ENCODE measurements at regions not wholly inside any gene's neighbourhood (a gene's known extent, or its start where the extent isn't known, plus 50 kb on each side); places are given as distances from the start of the nearest gene placed in this dataset.
"Not testable (repeated sequence)": the region's sequence is repeated elsewhere in the genome, so short reads cannot be mapped to it uniquely, and the experiment has no call there.

GRCh38 chr9:90981726-90982125, 180.1 kb downstream of the SYK start:
- DNase-seq: no peak

GRCh38 chr9:90983394-90983793, 181.8 kb downstream of the SYK start:
- no peak for DNase-seq

GRCh38 chr9:90985631-90986030, 184.0 kb downstream of the SYK start:
- no peak for DNase-seq

DNA sequence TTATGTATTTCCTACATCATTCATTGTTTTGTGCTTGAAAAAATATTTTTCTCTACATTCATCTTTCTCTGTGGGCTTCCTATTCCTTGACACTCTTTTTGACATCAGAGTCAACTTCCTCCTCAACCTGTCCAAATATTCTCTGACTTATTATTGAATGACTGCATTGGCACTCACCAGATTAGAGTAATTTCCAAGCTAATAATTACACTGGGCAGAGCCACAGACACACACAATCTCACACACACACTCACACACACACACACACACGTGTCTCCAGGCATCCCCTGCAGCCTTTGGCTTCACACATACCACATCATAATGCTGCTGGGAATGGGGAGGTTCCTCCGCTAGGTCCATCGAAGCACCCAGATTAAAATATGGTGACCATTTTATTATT, 184.5 kb downstream of the SYK start:
- DNase-seq: no peak

DNA sequence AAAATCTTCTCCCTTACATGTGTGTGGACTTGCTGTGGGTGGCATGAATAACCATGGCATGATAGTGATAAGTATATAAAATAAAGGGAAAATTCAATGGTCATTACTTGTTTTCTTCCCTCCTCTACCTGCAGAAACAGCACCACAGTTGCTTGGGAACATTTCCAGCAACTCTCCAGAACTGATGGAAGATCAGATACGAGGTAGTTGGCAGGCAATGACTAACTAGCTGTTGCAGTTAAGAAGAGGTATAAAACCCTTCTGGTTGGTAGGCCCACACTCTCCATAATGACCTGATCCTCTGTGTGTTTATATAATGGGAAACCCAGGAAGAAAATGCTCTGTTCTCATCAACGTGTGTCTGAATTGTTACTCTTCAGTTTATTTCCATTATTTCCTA, 185.9 kb downstream of the SYK start:
- no peak for DNase-seq

GRCh38 chr9:90988318-90988717, 186.7 kb downstream of the SYK start:
- DNase-seq: no peak

DNA sequence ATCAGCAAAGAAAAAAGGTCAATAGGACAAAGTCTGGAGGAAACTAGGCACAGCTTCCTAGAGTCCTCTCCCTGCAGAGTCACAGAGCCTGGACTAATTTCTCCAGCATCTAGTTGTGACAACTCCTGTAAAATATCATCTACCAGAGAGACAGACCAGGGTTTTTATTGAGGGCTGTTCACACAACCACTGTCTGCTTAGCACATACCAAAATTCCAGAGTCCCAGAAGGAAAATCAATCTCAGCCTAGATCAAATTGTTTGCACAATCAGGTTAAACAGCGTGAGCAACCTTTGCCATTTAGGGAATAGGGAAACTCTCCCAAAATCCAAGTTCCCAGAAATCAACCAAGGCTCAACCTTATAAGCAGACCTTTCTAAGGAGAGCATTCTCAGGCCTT, 190.3 kb downstream of the SYK start:
- DNase-seq: no peak

DNA sequence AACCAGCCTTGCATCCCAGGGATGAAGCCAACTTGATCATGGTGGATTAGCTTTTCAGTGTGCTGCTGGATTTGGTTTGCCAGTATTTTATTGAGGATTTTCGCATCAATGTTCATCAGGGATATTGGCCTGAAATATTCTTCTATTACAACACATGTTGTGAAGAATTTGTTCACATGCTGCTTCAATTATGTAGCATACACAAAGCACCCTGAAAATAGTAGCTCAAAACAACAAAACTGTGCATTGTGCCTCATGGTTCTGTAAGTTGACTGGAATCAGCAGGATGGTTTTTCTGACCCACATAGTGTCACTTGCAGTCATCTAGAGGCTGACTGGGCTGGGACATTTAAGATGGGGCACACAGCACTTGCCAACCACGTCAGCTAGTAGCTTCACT, 193.9 kb downstream of the SYK start:
- DNase-seq: no peak

GRCh38 chr9:90996154-90997065, 194.8 kb downstream of the SYK start:
- DNase-seq: no peak

DNA sequence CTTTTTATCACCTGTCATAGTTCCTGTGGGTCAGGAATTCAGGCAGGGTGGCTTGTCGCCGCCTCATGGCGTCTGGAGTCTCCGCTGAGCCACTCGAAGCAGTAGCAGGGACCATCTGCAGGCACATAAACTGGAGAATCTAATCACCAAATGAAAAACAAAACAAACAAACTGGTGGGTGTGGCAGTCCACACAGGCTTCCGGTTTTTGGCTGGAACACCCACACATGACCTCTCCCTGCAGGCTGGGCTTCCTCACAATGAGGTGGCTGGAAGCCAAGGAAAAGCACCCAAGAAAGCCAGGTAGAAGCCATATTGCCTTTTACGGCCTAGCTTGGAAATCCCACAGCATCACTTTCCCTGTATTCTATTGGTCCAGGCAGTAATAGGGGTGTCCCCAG, 197.0 kb downstream of the SYK start:
- DNase-seq: no peak

DNA sequence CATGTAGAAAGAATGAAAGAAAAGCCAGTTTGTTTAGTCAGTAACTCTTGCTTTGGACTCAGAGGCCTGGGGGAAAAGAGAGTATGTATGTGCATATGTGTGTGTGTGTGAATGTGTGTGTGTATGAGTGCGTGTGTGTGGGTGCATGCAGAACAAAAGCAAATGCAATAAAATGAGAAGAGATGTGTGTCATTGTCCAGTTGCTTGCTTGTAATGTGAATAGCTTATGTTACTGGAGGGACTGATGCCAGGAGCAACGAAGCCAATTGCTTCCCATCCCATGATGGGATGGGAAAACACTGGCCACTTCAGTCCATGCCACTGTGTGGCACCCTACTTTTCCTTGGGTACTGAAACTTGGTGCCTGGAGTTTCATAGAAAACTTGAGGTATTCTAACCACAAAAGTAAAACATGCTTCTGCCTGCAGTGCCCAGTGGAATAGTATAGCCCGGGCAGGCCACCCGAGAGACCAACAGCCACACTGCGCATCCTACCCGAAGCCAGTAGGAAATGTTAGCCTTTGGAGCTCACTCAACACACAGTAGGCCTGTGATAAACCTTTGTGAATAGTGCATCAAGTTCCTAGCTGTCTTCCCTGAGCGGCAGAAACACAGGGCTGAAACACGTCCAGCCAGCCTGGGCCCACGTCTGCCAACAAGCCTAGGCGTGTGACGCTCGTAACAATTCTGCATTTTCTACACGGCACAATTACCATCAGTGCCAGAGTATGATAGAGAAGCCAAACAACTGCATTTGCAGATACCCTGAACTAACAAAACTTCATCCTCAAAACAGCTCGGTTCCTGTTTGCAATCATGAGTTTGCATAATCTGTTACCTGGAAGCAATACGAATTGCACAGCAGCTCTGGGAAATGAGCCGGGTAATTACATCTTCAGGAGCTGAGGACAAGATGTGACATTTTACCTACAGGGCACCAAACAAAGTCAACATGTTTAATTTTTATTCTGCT, 198.1 kb downstream of the SYK start:
- DNase-seq: peak; percentile 16

DNA sequence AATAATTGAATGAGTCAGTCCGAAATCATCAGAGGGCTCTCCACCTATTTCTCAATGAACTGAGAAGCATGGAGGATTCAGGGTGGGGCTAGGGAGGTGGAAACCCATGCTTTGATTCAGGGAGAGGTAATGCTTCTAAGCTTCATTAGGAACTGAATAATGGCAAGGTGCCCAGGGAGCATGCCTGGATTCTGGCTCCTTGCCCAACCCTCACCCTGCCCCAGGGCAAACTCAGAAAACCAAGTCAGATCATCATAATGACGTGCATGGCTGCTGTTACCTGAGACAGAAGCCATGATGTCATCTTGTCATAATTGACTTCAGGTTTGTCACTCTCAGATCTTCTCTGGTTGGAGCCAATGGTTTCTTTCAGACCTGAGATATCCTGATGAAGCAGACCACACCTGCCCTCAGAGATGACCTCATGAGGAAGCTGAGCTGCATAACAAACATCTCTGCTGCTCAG, 199.6 kb downstream of the SYK start:
- peak; percentile 30 for DNase-seq

- no peak for DNase-seq
These were observed 202.9 kb downstream of the SYK start for GRCh38 chr9:91004484-91004883.

GRCh38 chr9:91004992-91005391, 203.4 kb downstream of the SYK start:
- no peak for DNase-seq

DNA sequence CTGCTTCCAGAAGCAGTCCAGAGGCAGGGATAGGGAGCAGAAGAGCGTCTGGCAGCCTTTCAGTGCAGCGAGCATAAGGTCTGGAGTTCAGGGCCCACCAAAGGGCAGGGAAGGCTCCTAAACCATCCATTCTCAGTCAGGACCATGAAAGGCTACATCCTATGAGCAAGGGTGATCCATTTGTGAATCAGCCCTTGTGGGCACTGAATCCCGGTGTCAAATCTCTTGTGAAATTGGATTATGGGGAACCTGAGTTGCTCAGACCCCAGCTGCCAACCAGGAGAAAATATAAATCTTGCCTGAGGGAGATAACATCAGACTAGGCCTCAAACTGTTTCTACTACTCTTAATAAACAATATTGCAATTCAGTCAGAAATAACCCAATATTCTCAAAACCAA, 204.4 kb downstream of the SYK start:
- no peak for DNase-seq

- no peak for DNase-seq
These were observed 206.9 kb downstream of the SYK start for GRCh38 chr9:91008568-91008967.

- DNase-seq: no peak
These were observed 210.3 kb downstream of the SYK start for GRCh38 chr9:91011891-91012290.

DNA sequence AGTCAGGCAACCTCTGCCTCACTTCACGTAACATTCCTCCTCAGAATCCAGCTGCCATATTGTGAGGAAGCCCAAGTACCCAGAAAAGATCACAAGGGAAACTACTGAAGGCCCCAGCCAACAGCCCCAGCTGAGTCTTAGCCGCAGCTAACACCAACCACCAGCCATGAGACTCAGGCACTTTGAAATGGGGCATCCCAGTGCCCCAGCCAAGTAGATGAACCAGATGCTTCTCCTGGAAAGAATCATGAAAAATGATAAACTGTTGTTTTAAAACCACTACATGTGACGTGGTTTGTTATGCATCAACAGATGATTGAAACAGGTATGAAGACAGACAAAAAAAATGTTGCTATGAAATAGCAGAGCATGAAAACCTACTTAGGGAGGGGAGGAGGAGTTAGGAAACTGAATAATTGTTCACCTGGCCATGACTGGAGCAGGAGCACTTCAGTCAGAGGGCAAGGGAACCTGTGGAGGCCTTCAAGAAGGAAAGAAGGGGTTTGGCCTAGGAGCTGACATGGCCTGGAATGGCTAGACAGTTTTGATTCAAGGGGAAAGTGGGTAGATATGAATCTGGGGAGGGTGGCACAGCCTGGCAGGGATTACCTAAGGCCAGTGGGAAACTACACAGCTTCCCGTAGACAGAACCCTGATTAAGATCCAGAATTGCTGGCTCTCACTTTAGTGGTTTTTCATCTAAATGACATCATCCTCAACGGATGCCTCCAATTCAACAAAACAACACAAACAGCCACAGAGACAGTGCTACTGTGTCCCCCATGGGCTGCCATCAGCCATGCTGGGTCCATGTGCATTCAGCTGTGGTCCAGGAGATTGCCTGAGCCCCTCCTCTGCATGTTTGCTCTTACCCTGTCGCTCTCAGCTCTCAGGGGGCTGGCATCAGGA, 211.6 kb downstream of the SYK start:
- no peak for DNase-seq

- DNase-seq: no peak
These were observed 215.6 kb downstream of the SYK start for GRCh38 chr9:91017245-91017644.

GRCh38 chr9:91019871-91020270, 218.3 kb downstream of the SYK start:
- not testable (repeated sequence) for DNase-seq

DNA sequence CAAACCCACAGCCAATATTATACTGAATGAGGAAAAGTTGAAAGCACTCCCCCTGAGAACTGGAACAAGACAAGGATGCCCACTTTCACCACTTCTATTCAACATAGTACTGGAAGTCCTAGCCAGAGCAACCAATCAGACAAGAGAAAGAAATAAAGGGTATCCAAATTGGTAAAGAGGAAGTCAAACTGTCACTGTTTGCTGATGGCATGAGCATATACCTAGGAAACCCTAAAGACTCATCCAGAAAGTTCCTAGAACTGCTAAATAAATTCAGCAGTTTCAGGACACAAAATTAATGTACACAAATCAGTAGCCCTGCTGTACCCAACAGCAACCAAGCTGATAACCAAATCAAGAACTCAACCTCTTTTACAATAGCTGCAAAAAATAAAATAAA, 220.0 kb downstream of the SYK start:
- not testable (repeated sequence) for DNase-seq

DNA sequence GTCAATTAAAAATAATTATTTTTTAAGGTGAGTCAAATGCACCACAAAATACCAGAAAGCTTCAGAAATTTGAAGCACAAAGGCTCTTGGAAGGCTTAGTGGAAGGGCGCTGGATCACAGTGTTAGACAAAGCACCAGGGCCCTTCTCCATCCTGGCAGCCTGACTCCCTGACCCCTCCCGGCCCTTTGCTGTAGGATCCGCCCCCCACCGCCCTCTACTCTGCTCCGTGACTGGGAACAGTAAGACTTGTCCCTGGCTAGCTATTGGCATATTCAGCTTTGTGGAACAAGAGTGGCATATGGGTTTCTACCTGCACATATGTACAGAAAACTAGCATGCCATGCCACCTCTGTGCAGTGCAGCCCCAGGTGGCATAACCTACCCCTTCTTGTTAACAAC, 222.1 kb downstream of the SYK start:
- no peak for DNase-seq

DNA sequence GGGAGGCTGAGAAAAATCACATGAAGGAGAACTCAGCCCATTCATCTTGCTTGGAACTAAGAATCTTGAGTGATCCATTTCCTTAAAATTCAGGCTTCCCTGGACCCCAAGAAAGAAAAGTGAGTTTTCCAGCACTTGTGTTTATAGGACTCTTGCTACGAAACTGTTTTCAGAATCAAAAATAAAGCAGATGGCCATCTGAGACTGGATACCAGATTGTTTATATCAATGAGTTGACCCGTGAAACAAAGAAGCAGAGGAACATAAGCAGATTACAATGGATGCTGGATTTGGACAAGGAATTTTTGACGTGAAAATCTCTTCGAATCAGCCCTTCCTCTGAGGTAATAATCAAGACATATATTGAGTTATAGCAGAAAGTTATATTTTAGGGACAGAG, 223.2 kb downstream of the SYK start:
- no peak for DNase-seq
